ENCODE measurements at regions not wholly inside any gene's neighbourhood (a gene's known extent, or its start where the extent isn't known, plus 50 kb on each side); places are given as distances from the start of the nearest gene placed in this dataset.

- no peak for TF ChIP-seq POLR2A (IDR thresholded peaks at IDR 0.05)
- TF ChIP-seq CTCF (IDR thresholded peaks at IDR 0.05) = no peak
Measured at GRCh38 chr13:21777813-21778212, 106.9 kb downstream of the FGF9 start.

Measured in lower leg skin (tissue), 3 donors.